ENCODE measurements at regions not wholly inside any gene's neighbourhood (a gene's known extent, or its start where the extent isn't known, plus 50 kb on each side); places are given as distances from the start of the nearest gene placed in this dataset.

DNA sequence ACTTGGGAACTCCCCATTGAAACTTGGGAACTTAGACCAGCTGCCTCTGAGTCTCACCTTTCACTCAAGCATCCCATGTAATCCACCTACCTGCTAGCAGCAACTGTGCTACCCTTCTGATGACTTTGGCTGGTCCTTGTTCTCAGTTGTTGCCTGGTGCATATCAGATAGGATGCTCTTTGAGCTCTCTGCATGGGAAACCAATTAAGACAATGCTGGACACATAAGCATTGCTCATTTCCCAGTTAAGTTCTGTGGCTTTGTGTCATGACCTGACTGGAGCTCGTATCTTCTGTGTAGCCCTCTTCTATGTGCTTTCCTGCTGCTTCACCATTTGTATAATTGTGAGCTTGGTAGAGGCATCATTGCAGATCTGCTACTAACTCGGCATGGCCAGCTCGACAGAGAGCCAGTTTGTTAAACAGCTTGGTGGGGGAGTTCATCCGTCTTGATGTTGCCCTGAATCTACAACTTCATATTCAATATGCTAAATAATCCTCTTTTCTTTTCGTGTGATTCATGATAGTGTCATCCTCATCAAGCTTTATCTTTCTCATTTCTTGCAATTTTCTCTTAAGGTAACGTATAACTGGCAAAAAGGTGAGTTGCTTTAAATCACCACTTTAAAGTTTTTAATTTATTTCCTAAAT, 447.5 kb upstream of the SLC14A2 start:
- H3K27me3 ChIP-seq, result no peaks in the 10 kb centered on the region
- no peak overlapping the region for H3K9ac ChIP-seq (ENCODE audit: low read depth in 2 of 2, low read length in 2 of 2)
- no peak overlapping the region for H3K4me3 ChIP-seq
- DNase-seq, result no peak
- H3K4me1 ChIP-seq, result peaks cover 8% of the 10 kb centered on the region
- H3K36me3 ChIP-seq, result no peaks in the 10 kb centered on the region
- TF ChIP-seq, protein P1, sequence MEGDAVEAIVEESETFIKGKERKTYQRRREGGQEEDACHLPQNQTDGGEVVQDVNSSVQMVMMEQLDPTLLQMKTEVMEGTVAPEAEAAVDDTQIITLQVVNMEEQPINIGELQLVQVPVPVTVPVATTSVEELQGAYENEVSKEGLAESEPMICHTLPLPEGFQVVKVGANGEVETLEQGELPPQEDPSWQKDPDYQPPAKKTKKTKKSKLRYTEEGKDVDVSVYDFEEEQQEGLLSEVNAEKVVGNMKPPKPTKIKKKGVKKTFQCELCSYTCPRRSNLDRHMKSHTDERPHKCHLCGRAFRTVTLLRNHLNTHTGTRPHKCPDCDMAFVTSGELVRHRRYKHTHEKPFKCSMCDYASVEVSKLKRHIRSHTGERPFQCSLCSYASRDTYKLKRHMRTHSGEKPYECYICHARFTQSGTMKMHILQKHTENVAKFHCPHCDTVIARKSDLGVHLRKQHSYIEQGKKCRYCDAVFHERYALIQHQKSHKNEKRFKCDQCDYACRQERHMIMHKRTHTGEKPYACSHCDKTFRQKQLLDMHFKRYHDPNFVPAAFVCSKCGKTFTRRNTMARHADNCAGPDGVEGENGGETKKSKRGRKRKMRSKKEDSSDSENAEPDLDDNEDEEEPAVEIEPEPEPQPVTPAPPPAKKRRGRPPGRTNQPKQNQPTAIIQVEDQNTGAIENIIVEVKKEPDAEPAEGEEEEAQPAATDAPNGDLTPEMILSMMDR (IDR thresholded peaks at IDR 0.05), result no peak
- H3K9me3 ChIP-seq, result no peaks in the 10 kb centered on the region
- intact Hi-C loops (cut with DNase I), result no loop called here
- no peak overlapping the region for H3K27ac ChIP-seq

DNA sequence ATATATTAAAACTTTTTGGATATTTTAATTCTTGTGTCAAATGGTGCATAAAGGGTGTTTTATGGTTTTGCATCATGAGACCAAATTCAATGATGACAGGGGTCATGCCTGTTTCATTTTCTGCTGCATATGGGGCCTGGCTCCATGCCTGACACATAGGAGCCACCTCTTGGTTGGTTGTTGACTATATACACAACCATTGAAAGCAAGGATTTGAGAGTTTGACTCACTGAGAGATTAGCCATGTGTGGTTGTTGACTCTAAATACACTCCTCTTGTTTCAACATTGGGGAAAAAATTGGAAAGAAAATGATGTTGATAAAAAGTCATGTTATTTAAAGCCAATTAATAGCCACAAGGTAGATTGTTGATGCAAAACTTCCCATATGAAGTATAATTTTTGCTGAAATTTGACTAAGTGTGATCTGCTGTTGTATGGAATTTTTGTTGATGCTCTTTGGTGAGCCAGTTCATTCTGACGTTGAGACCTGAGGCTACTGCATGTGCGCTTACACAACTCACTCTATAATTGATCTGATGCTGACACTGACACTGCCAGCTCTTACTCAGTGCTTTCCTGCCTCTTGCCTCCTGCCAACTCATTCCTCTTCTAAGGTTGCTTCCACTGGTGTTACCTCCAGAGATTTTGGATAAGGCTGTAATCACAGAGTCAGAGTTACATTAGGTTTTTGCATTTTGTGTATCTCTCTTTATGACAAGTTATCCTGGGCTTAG, 446.2 kb upstream of the SLC14A2 start:
- H3K27ac ChIP-seq, result no peak overlapping the region
- H3K27me3 ChIP-seq, result no peaks in the 10 kb centered on the region
- no peaks in the 10 kb centered on the region for H3K9me3 ChIP-seq
- H3K4me3 ChIP-seq, result no peak overlapping the region
- H3K4me1 ChIP-seq, result peaks cover 8% of the 10 kb centered on the region
- intact Hi-C loops (cut with DNase I), result no loop called here
- H3K36me3 ChIP-seq, result no peaks in the 10 kb centered on the region
- no peak for DNase-seq
- no peak overlapping the region for H3K9ac ChIP-seq (ENCODE audit: low read depth in 2 of 2, low read length in 2 of 2)
- TF ChIP-seq, protein P1 (IDR thresholded peaks at IDR 0.05), result no peak

DNA sequence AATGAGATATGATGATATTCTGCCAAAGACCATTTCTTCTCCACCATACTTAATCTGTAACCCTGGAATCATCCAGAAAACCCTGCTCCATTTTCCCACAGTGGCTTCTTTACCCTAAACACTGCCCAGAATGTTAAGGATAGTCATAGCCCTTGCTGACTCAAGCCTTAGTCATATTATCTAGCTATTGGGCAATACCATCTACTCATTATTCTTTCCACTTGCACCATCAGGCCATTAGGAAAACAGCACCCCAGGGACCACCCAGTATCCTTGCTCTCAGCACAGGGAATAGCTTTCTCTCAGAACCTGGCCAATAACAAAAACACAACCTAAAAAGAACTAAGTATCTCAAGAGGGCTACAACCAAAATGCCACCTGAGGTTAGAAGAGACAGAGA, 445.7 kb upstream of the SLC14A2 start:
- no peak for DNase-seq
- Histone ChIP-seq H3K27me3 (no peaks in the 10 kb centered on the region), H3K9me3 (no peaks in the 10 kb centered on the region), H3K4me3 (no peak overlapping the region), H3K4me1 (peaks cover 8% of the 10 kb centered on the region), H3K36me3 (no peaks in the 10 kb centered on the region), H3K9ac (ENCODE audit: low read depth in 2 of 2, low read length in 2 of 2) (no peak overlapping the region), H3K27ac (no peak overlapping the region)
- intact Hi-C loops (cut with DNase I), result no loop called here
- TF ChIP-seq, protein P1 (IDR thresholded peaks at IDR 0.05), result no peak

DNA sequence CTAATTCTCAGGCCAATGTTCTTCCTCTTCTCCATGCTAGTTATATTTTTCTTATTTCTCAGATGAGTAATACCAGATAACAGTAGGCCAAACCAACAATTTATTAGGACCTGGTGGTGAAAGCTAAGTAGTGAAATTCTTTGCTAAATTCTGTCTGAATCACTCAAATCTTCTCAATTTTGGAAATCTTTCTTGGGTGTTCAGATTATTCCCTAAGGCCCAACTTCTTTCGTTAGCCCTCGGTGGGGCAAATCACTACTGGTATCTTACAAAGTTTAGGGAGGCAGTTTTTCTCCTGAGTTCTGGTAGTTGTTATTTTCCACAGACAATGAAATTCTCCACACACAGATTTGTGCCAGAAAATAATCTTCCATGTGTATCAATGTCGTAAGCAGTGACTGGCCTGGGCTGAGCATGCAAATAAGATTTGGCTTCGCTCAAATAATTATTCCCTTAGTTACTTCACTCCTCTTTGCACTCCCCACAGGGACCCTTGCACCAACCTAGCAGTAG, 443.5 kb upstream of the SLC14A2 start:
- no peaks in the 10 kb centered on the region for H3K36me3 ChIP-seq
- H3K4me3 ChIP-seq, result no peak overlapping the region
- H3K27ac ChIP-seq, result no peak overlapping the region
- intact Hi-C loops (cut with DNase I), result no loop called here
- peaks cover 3% of the 10 kb centered on the region for H3K4me1 ChIP-seq
- no peaks in the 10 kb centered on the region for H3K9me3 ChIP-seq
- H3K27me3 ChIP-seq, result no peaks in the 10 kb centered on the region
- TF ChIP-seq, protein P1 (IDR thresholded peaks at IDR 0.05), result no peak
- DNase-seq, result no peak
- H3K9ac ChIP-seq (ENCODE audit: low read depth in 2 of 2, low read length in 2 of 2), result no peak overlapping the region

DNA sequence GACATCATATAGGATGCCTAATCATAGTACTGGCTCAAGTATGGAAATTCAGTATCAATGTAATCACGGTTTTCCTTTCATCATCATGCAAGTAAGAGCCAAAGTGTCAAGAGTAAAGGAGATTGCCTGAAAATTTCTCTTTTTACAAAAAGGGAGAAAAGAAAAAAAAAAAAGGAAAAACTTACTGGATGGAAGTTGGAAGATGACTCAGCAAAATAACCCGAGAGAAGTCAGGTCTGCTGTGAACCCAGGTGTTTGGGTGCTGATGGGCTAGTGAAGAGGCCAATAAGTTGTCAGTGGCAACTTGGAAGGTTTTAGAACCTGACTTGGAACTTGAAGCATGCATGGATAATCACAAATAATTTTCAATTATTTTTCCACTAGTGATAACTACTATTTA, 441.9 kb upstream of the SLC14A2 start:
- intact Hi-C loops (cut with DNase I), result no loop called here
- Histone ChIP-seq H3K9ac (ENCODE audit: low read depth in 2 of 2, low read length in 2 of 2) (no peak overlapping the region), H3K9me3 (no peaks in the 10 kb centered on the region), H3K27ac (no peak overlapping the region), H3K27me3 (no peaks in the 10 kb centered on the region), H3K4me1 (no peaks in the 10 kb centered on the region), H3K4me3 (no peak overlapping the region), H3K36me3 (no peaks in the 10 kb centered on the region)
- TF ChIP-seq, protein P1 (IDR thresholded peaks at IDR 0.05), result no peak
- no peak for DNase-seq
